ENCODE measurements at regions not wholly inside any gene's neighbourhood (a gene's known extent, or its start where the extent isn't known, plus 50 kb on each side); places are given as distances from the start of the nearest gene placed in this dataset.
"Not testable (repeated sequence)": the region's sequence is repeated elsewhere in the genome, so short reads cannot be mapped to it uniquely, and the experiment has no call there.

DNA sequence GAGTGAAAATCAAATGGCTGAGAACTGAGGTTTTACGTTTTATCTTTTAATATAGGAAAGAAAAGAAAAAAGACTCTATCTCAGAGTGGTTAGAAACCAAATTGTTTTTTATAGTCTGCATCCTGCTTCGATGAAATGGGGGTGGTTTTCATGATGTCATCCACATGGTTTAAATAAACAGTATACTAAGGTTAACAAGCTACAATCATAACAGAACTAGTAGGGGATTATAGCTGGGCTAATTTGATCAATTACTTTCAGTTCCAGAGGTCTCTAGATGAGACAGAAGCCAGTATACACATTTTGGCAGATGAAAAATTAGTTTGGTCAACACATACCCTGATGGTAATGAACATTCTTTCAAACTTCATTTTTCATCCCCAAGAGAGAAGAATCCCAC lies 106.3 kb upstream of the SNX2 start:
- no peak for DNase-seq

DNA sequence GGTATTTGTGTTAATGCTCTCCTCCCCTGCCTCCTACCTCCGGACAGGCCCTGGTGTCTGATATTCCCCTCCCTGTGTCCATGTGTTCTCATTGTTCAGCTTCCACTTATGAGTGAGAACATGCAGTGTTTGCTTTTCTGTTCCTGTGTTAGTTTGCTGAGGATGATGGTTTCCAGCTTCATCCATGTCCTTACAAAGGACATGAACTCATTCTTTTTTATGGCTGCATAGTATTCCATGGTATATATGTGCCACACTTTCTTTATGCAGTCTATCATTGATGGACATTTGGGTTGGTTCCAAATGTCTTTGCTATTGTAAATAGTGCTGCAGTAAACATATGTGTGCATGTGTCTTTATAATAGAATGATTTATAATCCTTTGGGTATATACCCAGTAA lies 105.2 kb upstream of the SNX2 start:
- DNase-seq = not testable (repeated sequence)

DNA sequence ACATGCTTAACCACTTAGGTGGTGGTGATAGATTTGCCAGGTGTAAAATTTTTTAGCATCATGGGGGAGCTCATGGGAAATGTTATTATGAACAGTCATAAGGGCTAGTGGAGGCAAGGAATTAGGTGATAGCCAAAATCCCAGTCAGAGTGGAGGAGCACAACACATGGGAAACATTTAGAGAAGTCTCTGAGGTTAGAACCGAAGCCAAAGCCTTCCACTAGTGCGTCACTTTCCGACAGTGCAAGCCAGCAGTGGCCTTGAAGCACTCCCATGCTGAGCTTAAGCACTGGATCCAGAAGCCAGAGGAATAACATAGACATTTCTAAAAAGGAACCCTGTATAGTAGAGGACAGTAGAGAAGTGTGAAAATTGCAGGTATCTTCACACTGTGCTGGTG lies 101.5 kb upstream of the SNX2 start:
- no peak for DNase-seq

DNA sequence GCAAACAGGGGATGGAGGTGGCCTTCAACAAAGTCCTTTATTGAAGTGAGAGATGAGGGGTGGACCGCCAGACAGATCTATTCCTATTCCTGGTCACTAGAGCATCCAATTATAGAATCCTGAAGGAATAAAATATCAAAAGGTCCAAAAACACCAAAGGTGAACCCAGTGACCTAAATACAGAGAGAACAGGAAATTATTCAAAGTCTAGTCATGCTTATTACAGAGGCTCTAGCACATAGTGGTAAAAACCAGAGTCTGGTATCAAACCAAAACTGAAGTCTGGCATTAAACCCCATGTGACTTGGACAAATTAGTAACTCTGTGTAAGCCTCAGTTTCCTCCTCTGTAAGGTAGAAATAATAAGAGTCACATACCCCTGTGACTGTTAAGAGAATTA lies 100.5 kb upstream of the SNX2 start:
- no peak for DNase-seq

DNA sequence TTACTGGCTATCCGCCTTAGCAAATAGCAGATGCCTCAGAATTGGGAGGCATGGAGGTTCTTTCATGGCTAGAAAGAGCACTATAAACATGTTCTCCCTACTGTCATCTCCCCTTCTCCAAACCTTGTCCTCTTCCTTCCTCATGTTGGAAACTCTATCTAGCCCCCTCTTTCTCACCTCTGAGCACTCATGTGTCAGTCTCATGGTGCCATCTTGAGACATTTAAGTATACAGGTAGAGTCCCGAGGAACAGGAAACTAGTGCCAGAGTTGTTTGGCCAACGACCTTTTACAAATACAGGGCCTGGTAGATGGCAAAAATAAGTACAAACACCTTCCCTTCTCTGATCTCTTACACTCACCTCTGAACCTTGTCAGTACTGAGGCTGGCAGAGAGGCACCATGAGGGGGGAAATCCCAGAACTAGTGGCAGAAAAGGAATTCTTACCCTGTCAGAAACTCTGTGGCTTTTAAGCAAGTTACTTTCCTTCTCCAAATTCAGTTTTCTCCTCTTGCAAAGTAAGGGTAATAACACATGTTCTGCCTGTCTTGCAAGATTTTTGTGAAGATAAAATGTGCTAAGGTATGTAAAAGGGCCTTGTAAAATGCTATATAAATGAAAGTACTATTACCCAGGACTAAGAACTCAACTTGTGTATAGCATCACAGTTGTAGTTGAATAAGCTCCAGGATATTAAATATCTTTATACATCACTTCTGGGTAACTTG lies 94.1 kb upstream of the SNX2 start:
- no peak for DNase-seq

DNA sequence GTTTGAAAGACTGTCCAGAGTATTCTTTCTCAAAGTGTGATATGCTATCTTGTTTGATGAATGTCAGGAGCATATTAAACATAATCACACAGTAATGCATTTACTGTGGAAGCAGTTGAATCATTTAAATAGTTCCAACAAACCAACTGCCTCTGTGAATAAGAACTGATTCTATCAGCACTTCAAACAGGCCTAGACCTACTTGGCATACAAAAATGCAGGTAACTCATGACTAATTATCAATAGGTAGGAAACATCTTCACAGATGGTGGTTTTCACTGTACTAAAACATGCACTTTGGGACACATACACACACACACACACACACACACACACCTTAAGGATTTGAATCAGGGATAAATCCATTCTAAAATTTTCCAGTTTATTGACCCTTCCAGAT lies 91.2 kb upstream of the SNX2 start:
- DNase-seq = no peak

DNA sequence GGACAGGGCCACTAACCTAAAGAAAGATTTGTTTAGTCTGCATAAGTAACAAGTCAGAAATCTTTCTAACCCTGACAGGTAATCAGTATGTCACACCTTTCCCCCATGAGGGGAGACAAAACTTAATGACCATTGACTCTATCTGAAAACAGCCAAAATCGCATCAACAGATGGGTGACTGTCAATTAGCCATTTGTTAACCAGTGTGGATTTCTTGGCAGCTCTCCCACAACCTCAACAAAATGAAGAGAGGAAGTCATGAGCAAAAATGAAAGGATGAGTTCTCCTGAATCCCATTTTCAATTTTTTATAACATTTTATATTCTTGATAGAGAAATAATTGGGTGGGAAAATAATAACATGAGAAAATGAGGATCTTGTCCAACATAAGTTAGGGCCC lies 84.6 kb upstream of the SNX2 start:
- no peak for DNase-seq

DNA sequence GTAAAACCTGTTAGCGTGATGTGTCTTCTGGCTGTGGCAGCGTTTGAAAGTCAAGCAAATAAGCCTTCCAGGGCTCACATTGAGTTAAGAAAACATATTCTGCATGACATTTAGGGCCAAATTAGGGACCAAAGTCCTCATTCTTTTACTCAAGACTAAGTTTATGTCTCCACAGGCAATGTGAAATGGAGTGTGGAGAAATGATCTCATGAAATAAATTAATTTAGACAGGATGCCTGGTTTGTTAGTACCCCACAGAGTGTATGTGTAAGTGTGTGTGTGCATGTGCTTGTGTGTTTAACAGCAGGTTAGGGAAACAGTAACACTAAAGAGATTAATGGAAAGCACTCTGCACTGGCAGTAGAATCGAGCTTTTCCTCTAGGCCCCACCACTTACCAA lies 82.9 kb upstream of the SNX2 start:
- DNase-seq = no peak

DNA sequence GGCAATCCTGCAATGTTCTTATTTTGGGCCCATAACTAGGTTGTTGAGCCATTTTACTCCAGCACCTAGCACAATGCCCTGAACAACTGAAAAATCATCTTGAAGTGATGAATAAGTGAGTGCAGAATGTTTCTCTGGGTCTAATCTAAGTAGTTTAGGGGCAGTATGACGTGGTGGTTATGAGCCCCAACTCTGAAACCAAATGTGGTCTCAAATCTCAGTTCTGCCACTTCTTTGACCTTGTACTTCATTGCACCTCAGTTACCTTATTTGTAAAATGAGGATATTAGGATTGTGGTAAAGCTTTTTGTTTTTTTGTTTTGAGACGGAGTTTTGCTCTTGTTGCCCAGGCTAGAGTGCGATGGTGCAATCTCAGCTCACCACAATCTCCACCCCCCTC lies 80.9 kb upstream of the SNX2 start:
- DNase-seq = no peak

DNA sequence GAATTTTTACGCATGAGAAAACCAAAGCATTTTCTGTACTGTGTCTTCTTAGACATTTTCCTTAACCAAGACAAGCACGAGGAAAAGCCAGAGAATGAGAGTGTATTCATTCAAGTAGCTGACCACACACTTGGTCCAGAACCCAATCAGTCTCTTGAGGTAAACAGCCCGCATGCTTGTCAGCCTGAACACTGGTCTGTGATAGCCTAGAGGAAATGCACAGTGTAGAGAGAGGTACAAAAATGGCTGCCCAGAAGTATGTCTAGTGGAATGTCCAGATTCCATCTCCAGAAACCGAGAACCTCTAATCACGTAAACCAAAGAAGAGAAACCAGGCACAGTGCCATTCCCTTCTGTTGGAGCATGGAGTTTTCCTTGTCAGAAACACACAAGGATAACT lies 80.0 kb upstream of the SNX2 start:
- DNase-seq = no peak

DNA sequence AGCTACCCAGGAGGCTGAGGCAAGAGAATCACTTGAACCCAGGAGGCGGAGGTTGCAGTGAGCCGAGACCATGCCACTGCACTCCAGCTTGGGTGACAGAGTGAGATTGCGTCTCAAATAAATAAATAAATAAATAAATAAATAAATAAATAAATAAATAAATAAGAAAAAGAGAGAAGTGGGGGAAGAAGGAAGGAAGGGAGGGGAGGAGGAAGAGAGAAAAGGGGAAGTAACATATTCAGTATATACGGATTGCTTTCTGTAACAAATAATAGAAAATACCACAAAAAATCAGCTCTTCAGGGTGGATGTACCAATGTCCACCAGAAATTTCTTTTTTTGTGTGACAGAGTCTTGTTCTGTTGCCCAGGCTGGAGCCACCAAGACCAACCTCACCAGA lies 78.1 kb upstream of the SNX2 start:
- DNase-seq = not testable (repeated sequence)

DNA sequence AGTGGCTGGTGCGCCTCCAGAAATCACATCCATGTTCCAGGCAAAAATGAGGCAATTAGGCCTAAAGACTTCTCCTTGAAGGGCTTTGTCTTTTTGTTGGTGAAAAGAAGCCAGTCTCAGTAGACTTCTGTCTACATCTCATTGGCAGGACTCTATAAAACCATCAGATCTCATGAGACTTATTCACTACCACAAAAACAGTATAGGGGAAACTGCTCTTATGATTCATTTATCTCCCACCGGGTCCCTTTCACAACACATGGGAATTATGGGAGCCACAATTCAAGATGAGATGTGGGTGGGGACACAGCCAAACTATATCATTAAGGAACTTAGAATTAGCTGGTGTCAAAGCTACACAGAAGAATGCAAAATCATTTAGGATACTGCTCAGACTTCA lies 77.7 kb upstream of the SNX2 start:
- no peak for DNase-seq

DNA sequence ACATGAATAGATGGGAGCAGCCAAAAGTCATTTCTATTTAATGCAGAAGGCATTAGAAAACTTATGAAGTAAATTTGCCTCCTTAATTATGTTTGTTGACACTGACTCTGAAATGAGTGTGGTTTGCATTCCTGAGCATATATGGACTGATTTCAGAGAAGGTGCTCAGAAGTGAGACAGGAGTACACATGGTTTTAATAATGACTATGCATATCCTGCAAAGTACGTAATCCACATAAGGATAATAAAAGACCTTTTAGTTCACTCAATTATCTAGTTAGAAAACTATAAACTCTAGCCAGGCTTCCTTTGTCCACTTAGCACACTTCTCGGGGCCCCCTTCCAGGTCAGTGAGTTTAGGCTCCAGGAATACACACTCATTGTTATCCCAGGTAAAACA lies 75.7 kb upstream of the SNX2 start:
- DNase-seq = no peak

DNA sequence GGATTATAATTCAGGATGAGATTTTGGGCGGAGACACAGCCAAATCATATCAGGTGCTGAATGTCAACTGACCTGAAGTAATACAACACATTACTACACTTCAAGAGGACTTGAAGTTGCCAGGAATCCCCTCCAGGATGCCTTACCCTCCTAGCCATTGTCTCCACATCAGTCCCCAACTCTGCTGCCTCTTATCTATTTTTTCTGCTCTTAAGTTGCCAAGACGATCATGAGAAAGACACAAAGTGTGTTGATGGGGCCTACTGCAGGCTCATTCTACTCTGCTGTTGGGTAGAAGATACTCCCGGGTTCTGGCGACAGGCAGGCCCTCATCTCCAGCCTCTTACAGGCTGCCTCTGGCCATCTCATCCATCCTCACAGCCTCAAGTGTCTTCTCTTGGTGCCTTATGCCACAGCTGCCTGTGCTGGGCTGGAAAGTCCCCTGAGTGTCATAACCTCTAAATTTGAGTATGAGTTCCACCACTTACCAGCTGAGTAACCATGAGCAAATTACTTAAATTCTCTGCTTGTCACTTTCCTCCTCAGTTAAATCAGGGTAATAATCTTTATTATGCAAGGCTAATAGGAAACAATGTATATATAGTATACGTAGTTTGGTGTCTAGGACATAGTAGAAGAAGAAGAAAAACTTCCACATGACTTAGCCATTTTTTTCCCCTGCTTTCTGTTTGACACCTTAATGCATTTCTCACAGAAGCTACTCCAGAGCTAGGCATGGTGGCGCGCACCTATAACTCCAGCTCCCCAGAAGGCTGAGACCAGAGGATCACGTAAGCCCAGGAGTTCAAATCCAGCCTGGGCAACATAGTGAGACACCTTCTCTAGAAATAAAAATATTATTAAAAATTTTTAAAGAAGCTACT lies 73.0 kb upstream of the SNX2 start:
- no peak for DNase-seq

DNA sequence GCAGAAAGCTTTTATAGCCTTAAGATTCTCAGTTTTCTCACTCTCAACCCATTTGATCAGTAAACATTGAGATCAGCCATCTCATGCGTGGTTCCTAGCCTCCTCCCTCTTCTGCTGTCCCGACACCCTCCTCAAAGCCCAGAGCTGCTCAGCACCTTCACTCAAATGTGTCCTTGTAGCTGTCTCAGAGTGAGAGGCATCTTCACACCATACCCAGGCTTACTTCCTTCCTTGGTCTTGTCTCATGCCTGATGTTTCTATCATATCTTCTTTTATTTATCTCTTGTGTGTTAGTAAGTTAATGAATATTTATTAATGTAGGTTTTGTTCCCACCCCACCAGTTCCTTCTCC lies 72.4 kb upstream of the SNX2 start:
- DNase-seq = no peak

DNA sequence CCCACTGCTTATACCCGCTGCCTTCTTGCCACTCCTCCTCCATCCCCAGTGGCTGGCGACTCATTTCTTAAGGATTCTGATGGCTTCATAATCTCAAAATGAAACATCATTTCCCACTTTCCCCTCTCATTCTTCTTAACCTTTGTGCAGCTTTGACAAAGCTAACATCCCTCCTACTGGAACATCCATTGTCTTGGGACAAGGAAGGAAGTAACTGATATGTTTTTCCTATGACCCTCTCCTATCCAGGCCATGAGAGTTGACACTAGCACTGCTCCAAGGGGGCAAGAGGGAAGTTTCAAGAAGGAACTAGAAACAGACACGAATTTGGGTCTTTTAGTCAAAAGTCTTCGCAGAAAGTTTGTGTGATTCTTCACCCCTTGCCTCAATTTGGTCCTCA lies 71.7 kb upstream of the SNX2 start:
- DNase-seq = no peak

DNA sequence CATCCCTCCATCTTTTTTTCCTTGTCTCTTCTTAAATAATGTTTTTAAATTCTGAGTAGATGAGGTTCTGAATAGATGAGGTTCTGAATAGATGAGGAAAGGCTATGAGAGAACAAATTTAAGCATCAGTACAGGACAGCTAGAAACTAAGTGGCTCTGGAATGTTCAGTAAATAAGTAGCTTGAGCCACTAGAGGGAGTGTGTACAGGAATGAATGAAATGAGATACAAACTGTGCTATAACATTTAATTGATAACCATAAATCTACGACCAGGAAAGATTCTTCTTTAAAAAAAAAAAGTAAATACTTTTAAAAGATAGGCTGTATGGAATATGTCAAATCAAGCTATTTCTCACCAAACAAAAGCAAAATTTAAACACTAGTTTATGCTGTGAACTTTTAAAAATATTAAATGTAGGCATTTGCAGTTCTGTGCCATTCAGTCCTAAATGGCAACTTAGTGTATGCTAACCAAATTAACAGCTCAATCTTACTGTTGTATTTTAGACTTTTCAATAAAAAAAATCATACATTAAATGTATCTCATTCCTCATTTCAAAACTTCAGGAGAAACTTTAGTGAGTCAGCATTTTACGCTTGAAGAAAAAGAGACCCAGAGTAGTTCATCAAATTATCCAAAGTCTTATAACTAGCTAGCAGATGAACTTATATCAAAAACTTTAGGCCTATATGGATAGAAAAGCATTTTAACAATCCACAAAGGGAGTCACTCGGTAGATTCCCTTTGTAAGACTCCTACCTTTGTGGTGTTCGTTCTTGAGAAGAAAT lies 70.4 kb upstream of the SNX2 start:
- DNase-seq = no peak

DNA sequence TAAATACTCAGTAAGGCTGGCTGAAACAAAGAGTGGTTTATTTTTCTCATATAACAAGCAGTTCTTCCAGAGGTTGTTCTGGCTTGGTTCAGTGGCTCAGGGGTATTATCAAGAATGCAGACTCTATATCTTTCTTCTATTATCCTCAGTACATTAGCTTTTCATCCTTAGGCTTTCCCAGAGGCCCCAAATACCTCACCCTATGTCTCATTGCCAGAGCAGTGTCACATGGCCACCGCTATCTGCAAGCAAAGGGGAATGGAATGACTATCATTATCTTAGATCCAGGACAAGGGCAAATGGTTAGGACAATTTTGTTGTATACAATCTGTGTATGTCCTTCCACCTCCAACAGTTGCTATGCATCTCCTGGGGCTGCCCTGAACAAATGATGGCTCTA lies 69.0 kb upstream of the SNX2 start:
- DNase-seq = no peak

DNA sequence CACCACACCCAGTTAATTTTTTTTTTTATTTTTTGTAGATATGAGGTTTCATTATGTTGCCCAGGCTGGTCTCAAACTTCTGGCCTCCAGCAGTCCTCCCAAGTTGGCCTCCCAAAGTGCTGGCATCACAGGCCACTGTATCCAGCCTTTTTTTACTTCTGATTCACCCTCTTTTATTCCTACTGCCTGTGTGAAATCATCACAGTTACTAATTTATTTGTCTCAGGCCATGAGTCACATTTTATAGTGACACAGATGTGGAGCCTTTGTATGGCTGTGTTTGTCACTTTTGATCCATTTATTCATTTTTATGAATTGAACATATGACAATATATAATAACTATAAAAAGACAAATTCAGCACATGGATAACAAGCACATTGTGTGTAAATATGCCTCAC lies 67.1 kb upstream of the SNX2 start:
- no peak for DNase-seq

DNA sequence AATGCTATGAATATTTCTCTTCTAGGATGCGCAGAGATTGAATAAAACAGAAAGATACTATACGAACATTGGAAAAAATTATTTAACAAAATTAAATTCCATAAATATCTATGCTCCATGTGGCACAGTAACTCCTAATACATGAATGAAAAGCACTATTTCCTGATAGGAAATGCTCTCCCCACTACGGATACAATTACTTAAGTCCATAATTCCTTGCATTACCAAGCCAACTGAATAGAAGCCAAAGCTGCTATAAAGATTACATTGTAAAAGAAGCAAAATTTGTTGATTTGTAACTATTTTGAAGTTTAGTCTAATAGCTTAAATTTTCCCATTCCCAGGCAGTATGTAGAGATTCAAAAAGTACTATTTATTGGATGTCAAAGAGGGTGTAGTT lies 61.8 kb upstream of the SNX2 start:
- DNase-seq = no peak

DNA sequence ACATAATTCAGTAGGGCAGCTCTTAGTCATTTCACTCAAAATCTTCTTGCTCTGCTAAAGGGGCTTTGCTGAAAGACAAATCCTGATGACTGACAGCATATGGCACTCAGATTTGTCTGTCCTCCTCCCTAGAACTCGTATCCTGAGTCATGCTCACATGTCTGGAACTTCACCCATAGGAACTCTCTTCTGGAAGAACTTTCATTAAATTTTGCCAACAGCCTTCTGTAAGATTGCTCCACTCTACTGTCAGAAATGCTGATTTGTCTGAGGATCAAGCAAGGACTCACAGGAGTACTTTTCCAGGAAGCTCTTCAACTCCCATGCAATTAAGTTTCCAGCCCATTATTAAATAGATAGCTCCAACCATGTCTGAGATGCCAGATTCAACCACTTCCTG lies 59.8 kb upstream of the SNX2 start:
- DNase-seq = no peak

DNA sequence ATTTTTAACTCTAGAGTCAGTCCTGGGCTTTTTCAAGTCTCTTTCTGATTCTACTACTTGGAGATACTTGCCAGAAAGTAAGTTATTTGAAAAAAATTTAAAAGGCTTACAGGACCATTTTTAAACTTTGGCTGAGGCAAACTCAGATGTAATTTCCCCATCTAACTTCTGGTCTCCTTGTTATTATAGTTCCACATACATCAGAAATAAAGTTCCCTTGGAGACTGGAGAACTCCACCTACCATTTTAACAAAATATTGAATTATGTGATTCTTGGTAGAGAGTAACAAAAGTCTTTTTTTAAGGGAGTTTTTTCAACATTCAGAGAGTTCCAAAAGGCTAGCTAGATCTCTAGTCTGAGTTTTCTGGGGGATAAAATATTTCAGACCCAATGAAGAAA lies 56.3 kb upstream of the SNX2 start:
- DNase-seq = no peak
